Spleen (tissue), 7 donors: ENCODE measurements at regions not wholly inside any gene's neighbourhood (a gene's known extent, or its start where the extent isn't known, plus 50 kb on each side); places are given as distances from the start of the nearest gene placed in this dataset.
"Not testable (repeated sequence)": the region's sequence is repeated elsewhere in the genome, so short reads cannot be mapped to it uniquely, and the experiment has no call there.

Experiments
- POLR2A ChIP-seq, 3 donors: fragments of 450-650 bp; IDR thresholded peaks; one replicate each; pipeline ENCODE4 v1.5.1; 2017; ENCODE audit warnings: antibody characterized with exemption in 3 of 3, mild to moderate bottlenecking in 1 of 3
- POLR2AphosphoS5 ChIP-seq, 3 donors: sonication (generic); formaldehyde crosslinking; IDR thresholded peaks; one replicate each; pipeline ENCODE4 v1.5.1; 2017; ENCODE audit warnings: antibody characterized with exemption in 3 of 3
- TF ChIP-seq, protein P1 (sequence below), 11 experiments: fragments of 200-600 bp in 7 of 11; fragments of 450-650 bp in 4 of 11; sonication (generic) in 4 of 11; IDR thresholded peaks in 8 of 11; conservative IDR thresholded peaks in 3 of 11; 1 replicate in 7 of 11; 2 replicates in 4 of 11; pipeline versions ENCODE4 v1.4.0 to v1.8.0; 2016 to 2021; ENCODE audit warnings: antibody characterized with exemption in 11 of 11, inconsistent platforms in 4 of 11, mild to moderate bottlenecking in 1 of 11
- donor health status: DM: no; HTN: no; CAD: no; lungs with moderate emphysema.
- donor health status: DM: no; HTN: no; CAD: no.
- donor health status: DM: no; HTN: no; CAD: no.

DNA sequence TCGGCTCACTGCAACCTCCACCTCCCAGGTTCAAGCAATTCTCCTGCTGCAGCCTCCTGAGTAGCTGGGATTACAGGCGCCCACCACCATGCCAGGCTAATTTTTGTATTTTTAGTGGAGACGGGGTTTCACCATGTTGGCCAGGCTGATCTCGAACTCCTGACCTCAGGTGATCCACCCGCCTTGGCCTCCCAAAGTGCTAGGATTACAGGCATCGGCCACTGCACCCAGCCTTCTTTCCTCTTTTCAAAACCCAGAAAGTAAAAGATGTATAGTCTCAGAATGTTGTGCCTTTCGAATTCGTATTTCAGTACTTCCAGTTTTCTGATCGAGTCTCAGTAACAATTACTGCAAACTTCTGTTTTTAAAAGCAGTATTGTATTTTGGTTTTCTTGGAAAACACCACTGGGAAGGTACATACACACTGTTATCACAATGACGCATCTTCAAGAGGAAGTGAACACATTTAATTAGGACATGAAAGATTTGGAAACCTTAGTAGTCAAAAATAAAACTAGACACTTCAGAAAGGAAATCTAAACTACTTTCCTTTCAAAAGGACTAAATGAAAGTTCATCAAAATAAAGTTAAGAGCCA lies 123.9 kb upstream of the TNFSF4 start:
- TF ChIP-seq, protein P1, sequence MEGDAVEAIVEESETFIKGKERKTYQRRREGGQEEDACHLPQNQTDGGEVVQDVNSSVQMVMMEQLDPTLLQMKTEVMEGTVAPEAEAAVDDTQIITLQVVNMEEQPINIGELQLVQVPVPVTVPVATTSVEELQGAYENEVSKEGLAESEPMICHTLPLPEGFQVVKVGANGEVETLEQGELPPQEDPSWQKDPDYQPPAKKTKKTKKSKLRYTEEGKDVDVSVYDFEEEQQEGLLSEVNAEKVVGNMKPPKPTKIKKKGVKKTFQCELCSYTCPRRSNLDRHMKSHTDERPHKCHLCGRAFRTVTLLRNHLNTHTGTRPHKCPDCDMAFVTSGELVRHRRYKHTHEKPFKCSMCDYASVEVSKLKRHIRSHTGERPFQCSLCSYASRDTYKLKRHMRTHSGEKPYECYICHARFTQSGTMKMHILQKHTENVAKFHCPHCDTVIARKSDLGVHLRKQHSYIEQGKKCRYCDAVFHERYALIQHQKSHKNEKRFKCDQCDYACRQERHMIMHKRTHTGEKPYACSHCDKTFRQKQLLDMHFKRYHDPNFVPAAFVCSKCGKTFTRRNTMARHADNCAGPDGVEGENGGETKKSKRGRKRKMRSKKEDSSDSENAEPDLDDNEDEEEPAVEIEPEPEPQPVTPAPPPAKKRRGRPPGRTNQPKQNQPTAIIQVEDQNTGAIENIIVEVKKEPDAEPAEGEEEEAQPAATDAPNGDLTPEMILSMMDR (IDR thresholded peaks at IDR 0.05 in 8 of 11, conservative IDR thresholded peaks at IDR 0.05 in 3 of 11) = not testable (repeated sequence)
- not testable (repeated sequence) for TF ChIP-seq POLR2A, POLR2AphosphoS5 (IDR thresholded peaks at IDR 0.05)
